IPS-18c (cell line): ENCODE measurements at regions not wholly inside any gene's neighbourhood (a gene's known extent, or its start where the extent isn't known, plus 50 kb on each side); places are given as distances from the start of the nearest gene placed in this dataset.

Source experiments
- H3K4me3 ChIP-seq: 2 replicates; pipeline ENCODE4 v1.7.0; 2013; ENCODE audit warnings: low read depth, mild to moderate bottlenecking, low read length, moderate library complexity; ENCODE audit not compliant: insufficient read depth
- H3K9me3 ChIP-seq: one replicate; pipeline ENCODE4 v1.6.1; 2013; ENCODE audit warnings: mild to moderate bottlenecking, low read length, moderate library complexity; ENCODE audit not compliant: control insufficient read depth, insufficient read depth

DNA sequence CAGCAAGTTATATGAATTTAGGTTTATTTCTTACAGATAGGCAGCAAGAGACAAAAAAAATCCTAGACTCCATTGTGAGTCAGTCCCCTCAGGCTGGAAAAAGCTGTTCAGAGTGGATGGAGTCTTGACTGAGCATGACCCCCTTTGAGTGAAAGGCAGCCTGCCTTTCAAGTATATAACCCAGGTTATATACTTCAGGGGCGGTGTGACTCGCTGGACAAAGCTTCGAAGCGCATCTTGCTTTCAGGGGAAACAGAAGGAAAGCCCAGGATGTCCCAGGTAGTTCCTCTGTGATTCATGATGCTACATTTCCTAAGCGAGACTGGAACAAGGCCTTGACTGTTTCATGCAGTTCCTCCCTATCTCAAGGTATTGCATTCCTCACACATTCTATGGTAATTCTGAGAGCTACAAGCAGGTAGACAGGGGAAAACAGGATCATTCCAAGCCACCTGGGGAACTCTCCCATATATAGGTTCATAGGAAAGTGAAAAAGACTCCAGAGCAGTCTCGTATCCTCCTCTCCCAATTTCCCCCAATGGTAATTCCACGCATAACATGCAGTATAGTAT lies 1244.1 kb upstream of the CDH6 start:
- Histone ChIP-seq H3K4me3 (no peak overlapping the region), H3K9me3 (no peaks in the 10 kb centered on the region)

DNA sequence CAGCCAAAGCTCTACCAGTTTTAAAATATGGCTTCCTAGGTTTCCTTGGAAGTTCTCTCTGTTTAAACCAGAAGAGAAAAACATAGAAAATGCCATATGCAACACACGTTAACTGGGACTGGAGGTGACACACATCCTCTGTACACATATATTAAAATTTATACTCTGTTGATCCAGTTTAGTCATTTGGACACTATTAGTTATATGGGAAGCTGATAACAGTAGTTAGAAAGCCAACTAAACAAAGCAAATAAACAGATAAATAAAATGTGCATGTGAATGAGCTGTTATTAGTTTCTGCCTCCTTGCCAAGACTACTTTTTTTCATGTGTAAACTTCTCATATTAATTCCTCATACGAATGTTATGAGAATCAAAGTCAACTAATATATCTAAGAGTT lies 1249.2 kb upstream of the CDH6 start:
- Histone ChIP-seq H3K4me3 (no peak overlapping the region), H3K9me3 (no peaks in the 10 kb centered on the region)

- no peaks in the 10 kb centered on the region for H3K9me3 ChIP-seq
- no peak overlapping the region for H3K4me3 ChIP-seq
Measured at GRCh38 chr5:29942089-29942488, 1251.4 kb upstream of the CDH6 start.

DNA sequence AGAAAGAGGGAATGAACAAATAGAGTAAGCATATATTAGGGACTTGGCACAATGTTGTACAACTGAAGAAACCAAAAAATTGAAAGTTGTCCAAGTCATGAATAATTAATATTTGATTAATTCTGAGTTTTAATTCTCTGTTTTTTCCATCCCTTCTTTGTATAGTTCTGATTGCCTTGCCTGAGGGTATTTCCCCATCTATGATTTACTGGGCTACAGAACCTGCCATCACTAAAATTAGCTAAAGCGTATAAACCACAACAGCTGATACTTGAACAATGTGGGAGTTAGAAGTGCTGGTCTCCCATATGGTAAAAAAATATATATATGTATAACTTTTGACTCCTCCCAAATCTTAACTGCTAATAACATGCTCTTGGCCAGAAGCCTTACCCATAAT lies 1253.5 kb upstream of the CDH6 start:
- Histone ChIP-seq H3K9me3 (no peaks in the 10 kb centered on the region), H3K4me3 (no peak overlapping the region)

- no peaks in the 10 kb centered on the region for H3K9me3 ChIP-seq
- no peak overlapping the region for H3K4me3 ChIP-seq
Measured at GRCh38 chr5:29935371-29935770, 1258.1 kb upstream of the CDH6 start.

DNA sequence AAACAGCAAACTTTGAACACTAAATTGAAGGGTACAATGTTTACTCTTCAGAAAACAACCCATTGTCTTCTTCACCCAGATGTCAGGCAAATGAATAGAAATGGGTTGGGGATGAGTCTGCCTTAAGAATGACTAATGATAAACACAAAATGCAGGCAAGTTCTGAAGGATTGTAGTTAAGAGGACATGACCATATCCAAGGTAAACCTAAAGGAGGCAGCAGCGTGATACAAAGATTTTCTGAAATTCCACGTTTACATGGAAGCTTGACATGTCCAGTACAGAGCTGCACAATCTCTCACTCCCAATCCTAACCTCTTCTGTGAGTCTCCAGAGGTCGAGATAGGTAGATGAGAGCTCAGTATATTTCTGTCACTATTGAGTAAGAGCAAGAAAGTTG lies 1263.2 kb upstream of the CDH6 start:
- Histone ChIP-seq H3K4me3 (no peak overlapping the region), H3K9me3 (no peaks in the 10 kb centered on the region)

DNA sequence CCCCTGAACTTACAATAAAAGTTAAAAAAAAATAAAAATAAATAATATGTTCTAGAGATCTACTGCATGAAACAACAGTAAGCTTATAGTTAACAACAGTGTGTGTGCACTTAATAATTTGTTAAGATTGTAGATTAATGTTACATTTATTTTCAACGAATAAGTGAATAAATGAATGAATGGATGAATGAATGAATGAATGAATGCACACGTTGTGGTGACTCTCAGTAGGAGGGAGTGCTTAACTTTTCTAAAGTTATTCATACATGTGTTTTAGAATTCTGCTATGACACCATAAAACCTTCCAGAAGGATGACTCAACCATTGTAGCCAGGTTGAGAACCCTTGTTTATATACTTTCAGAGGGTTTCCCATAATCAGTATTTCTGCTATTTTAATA lies 1269.4 kb upstream of the CDH6 start:
- H3K4me3 ChIP-seq = no peak overlapping the region
- no peaks in the 10 kb centered on the region for H3K9me3 ChIP-seq

DNA sequence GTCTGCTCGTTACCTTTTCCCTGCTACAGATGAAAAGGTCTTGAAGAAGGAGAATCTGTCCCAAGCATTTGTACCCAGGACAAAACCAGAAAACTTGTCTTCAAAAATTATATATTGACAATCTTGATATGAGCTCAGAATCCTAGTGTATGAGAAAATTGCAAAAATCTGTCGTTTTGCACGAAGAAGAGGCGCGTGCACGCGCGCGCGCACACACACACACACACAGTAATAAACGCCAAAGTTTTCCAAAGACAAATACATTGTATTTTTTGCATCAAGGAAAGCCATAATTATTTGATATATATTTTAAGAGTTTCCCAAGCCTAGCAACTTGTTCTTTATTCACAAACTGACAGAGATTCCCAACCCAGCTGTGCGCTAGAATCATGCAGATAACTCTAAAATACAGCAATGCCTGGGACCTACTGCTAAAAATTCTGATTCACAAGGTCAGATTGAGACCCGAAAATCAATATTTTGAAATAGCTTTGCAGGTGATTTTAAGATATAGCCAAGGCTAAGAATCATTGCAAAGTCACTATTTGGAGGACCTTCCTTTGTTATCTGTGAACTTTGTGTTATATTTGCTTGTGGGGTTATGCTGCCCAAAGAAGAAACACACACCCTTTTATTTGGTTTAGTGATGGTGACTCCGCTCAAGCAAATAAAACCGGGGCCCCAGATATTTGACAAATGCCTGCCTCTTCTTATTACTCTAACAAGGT lies 1287.7 kb upstream of the CDH6 start:
- Histone ChIP-seq H3K4me3 (no peak overlapping the region), H3K9me3 (no peaks in the 10 kb centered on the region)

- H3K9me3 ChIP-seq = no peaks in the 10 kb centered on the region
Measured at GRCh38 chr5:29902859-29903258, 1290.6 kb upstream of the CDH6 start.

GRCh38 chr5:29899583-29899982 lies 1293.9 kb upstream of the CDH6 start:
- H3K9me3 ChIP-seq = no peaks in the 10 kb centered on the region
- no peak overlapping the region for H3K4me3 ChIP-seq

More at GRCh38 chr5:29902859-29903258, 1290.6 kb upstream of the CDH6 start:
- no peak overlapping the region for H3K4me3 ChIP-seq

GRCh38 chr5:29897916-29898315 lies 1295.6 kb upstream of the CDH6 start:
- H3K9me3 ChIP-seq = no peaks in the 10 kb centered on the region

DNA sequence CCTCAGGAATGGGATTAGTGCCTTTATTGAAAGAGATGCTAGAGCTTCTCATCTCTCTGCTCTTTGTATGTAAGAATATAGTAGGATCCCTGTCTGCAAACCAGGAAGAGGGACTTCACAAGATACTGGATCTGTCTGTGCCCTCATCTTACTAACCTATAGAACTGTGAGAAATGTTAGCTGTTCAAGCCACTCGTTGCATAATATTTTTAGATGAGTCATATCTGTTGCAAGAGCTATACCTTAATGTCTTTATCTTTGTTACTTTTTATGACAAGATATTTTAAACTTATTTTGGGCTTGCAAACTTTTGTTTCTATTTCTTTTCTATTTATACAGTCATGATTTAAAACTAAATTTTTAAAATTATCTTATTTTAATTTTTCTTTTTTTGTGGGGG lies 1296.8 kb upstream of the CDH6 start:
- H3K9me3 ChIP-seq = no peaks in the 10 kb centered on the region
- no peak overlapping the region for H3K4me3 ChIP-seq

More at GRCh38 chr5:29897916-29898315, 1295.6 kb upstream of the CDH6 start:
- no peak overlapping the region for H3K4me3 ChIP-seq

GRCh38 chr5:29894668-29895067 lies 1298.8 kb upstream of the CDH6 start:
- Histone ChIP-seq H3K9me3 (no peaks in the 10 kb centered on the region), H3K4me3 (no peak overlapping the region)

DNA sequence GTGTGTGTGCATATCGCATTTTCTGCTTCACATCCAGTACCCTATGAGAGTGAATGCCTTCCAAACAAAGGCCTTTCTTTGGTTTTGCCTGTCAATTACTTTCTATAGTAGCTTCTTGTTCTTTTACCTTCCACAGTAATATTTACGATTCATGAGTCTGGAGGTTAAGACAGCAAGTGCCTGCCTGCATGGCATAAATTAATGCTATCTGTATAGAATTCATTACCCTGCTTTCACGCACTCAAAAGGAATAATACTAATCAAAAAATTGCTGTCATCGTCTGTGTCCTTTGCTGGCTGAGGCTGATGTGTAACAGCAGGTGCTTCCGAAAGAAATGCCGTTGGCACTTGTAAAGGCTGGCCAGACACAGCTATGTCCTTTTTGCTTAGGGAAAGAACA lies 1304.4 kb upstream of the CDH6 start:
- no peaks in the 10 kb centered on the region for H3K9me3 ChIP-seq
- no peak overlapping the region for H3K4me3 ChIP-seq

DNA sequence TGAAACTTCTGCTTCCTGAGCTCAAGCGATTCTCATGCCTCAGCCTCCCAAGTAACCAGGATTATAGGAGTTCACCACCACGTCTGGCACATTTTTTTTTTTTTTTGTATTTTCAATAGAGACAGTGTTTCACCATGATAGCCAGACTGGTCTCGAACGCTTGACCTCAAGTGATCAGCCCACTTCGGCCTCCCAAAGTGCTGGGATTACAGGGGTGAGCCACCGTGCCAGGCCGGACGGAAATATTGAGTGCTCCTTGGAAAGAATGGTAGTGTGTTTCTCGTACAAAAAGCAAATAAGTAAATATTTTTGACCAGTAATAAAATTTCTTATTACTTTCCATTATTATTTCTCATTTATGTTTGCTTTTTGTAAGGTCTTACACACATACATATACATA lies 1307.9 kb upstream of the CDH6 start:
- H3K9me3 ChIP-seq = no peaks in the 10 kb centered on the region
- no peak overlapping the region for H3K4me3 ChIP-seq

DNA sequence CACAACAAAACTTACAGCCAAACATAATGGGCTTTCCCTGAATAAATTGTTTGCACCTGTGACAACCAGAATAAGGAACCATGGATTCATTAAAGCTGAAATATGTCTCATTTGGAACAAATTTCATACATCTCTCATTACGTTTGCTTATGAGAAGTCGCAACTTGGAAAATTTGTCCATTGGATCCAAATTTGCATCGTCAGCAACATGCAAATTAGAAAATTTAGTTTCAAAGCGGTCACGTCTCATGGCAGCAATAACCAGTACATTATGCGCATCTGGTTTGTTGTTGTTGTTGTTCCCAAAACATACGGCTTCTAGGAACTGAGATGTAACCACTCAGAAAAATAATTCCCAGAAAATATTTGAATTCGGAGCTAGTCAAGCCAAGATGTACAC lies 1311.5 kb upstream of the CDH6 start:
- H3K9me3 ChIP-seq = no peaks in the 10 kb centered on the region
- no peak overlapping the region for H3K4me3 ChIP-seq

GRCh38 chr5:29879401-29879800 lies 1314.1 kb upstream of the CDH6 start:
- Histone ChIP-seq H3K9me3 (no peaks in the 10 kb centered on the region), H3K4me3 (no peak overlapping the region)

DNA sequence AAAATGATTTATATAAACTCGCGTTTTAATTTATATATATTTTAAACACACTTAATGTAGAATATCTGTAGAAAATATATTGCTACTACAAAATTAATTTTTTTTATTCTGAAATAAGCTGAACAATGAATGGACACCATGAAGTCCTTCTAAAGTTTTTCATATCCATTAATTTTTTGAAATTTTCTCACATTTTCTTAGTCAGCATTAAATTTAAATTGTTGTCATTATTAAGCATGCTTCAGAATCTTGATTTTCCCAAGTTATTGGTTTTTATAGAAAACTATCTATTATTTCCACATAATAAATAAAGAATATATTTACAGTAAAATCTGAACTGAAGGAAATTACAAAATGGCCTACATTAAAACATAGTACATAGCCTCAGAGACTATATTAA lies 1314.9 kb upstream of the CDH6 start:
- no peak overlapping the region for H3K4me3 ChIP-seq
- no peaks in the 10 kb centered on the region for H3K9me3 ChIP-seq

- H3K9me3 ChIP-seq = no peaks in the 10 kb centered on the region
- H3K4me3 ChIP-seq = no peak overlapping the region
Measured at GRCh38 chr5:29867155-29867554, 1326.3 kb upstream of the CDH6 start.
